HG03280 (cell line): ENCODE measurements at regions not wholly inside any gene's neighbourhood (a gene's known extent, or its start where the extent isn't known, plus 50 kb on each side); places are given as distances from the start of the nearest gene placed in this dataset.
"Not testable (repeated sequence)": the region's sequence is repeated elsewhere in the genome, so short reads cannot be mapped to it uniquely, and the experiment has no call there.

Experiments used
- ATAC-seq: cut with Tn5 transposase; IDR thresholded peaks from one replicate; pipeline ENCODE4 v1.9.1; 2021; ENCODE audit warnings: mild to moderate bottlenecking, moderate library complexity; ENCODE audit not compliant: unreplicated experiment

- no peak for ATAC-seq
Observed at GRCh38 chr3:106336619-106337018, 467.8 kb upstream of the CBLB start.

DNA sequence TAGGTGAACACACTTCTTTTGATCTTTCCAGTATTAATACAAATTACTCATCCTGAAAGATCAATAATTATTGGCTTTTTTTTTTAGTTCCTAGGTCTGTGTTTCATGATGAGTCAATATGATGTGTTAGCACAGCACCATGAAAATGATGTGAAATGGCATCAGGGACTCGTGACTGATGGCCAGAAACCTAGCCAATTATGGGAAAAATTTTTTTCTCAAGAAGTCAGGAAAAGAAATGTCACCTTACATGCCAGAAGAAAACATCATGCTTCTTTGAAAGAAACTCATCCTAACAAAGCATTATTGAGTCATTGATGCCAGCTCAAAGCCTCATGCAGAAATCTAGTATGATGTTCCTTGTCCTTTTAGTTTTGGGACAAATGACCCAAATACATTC is 468.3 kb upstream of the CBLB start:
- no peak for ATAC-seq

- ATAC-seq = no peak
Observed at GRCh38 chr3:106338582-106339214, 469.9 kb upstream of the CBLB start.

- ATAC-seq = no peak
Observed at GRCh38 chr3:106339551-106339950, 470.7 kb upstream of the CBLB start.

DNA sequence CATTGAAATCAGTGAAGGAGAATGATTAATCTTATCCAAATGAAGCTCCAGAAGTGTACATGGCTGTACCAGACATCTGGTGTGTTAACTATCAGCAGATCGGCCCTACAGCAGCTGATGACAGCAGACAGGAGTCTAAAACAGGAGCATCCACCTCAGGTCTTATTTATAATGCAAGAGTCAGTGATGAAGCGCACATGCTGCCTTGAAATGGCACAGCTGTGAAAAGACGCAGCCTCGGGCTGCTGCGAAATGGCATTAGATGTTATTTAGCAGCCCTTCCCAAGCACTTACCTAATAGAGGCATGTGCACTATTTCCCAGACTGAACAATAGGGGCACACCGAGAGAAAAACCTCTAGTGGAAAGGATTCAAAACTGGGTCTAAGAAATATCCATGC is 472.3 kb upstream of the CBLB start:
- ATAC-seq = no peak

DNA sequence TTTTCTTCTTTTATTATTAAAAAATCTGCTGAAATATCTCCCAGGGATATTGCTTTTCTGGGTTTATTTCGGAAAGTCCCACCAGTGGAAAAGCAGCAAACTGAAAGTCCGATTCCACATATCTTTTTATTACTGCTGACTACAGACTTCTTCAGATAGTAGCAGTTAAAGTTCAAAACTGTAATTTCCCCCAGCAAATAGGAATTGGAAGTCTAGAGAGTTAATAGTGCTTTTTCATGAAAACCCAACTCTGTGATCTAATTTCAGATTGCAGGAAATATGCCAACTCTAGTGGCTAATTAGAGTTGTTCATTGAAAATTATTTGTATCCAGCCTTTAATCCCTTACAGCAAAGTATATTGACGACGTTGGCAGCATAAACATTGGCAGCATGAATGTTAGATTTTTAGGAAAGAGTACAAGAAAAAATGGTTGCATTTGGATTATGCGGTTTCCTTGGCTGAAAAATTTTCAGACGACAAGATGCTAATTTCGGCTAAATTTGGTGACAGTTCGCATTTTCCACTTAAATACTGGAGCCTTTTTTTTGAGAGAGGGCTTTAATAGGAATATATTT is 472.9 kb upstream of the CBLB start:
- ATAC-seq = no peak

- ATAC-seq = no peak
Observed at GRCh38 chr3:106342386-106342785, 473.6 kb upstream of the CBLB start.

DNA sequence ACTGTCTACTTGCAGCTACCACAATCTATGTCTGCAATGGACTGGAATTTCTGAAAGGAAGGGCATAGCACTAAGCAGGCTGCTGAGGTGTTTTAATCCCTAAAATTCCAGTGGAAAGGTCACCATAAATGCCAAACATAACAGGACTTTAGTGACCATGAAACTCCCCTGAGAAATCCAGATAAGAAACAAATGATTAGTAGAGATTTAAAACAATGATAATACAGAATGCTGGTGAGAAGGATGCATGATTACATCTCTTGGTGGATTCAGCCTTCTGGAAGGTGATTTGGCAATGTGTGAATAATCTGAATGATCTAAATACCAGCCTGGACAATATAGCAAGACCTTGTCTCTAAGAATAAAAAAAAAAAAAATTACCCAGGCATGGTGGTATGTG is 475.0 kb upstream of the CBLB start:
- no peak for ATAC-seq

GRCh38 chr3:106345353-106346027 is 476.7 kb upstream of the CBLB start:
- ATAC-seq = no peak

DNA sequence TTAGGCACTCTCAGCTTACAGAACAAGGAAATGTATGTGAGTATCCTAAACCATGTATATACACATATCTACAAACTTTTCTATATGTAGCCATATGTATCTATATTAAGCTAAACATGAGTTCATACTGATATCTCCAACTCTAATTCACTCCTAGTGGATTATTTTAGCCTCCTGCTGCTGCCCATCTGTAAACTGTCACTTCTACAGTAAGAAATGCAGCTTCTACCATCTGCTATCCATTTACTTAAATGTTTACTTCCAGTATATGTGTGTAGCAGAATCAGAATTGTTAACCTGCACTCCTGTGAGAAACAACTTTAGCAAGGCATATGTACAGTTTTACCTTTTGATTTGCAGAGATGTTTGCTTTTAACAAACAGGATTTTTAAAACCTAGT is 478.5 kb upstream of the CBLB start:
- no peak for ATAC-seq

- ATAC-seq = no peak
Observed at GRCh38 chr3:106348139-106348690, 479.4 kb upstream of the CBLB start.

GRCh38 chr3:106349191-106349881 is 480.5 kb upstream of the CBLB start:
- ATAC-seq = no peak

GRCh38 chr3:106355873-106356272 is 487.1 kb upstream of the CBLB start:
- ATAC-seq = no peak

- no peak for ATAC-seq
Observed at GRCh38 chr3:106359692-106360091, 490.9 kb upstream of the CBLB start.

GRCh38 chr3:106360901-106361300 is 492.1 kb upstream of the CBLB start:
- ATAC-seq = not testable (repeated sequence)

- no peak for ATAC-seq
Observed at GRCh38 chr3:106364477-106364876, 495.7 kb upstream of the CBLB start.

GRCh38 chr3:106365061-106365691 is 496.4 kb upstream of the CBLB start:
- no peak for ATAC-seq

DNA sequence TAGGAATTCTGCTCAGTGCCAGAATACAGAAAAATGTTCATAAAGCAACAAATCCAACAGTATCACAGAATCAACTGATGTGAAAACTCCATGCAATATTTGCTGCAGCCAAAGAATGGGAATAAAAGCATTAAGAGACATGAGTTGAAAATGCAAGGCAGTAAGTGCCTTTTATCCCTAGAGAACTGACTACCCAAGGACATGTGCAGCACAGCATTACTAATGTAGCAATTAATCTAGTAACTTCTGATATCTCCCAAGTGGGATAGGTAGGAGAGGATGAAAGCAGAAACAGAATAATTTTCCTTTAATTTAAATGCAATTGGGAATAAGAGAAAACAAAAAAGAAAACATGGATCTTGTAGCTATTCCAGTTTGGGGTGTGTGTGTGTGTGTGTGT is 497.5 kb upstream of the CBLB start:
- no peak for ATAC-seq

DNA sequence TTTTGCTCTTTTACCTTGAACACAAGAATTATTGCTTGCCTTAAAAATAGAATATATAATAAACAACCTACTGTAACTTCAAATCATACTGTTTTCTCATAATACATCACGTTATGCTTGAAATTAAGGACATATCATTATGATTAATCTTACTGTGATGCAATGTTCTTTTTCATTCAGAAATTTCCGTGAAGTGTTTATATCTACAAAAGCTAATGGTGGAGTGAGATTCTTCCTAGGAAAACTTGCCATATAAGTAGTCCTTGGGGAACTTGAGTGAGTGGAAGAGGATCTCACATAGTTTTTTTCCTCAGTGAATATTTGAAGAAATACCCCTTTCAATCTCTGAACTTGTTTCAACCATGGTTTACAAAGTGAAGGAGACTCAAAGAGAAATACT is 498.7 kb upstream of the CBLB start:
- no peak for ATAC-seq

DNA sequence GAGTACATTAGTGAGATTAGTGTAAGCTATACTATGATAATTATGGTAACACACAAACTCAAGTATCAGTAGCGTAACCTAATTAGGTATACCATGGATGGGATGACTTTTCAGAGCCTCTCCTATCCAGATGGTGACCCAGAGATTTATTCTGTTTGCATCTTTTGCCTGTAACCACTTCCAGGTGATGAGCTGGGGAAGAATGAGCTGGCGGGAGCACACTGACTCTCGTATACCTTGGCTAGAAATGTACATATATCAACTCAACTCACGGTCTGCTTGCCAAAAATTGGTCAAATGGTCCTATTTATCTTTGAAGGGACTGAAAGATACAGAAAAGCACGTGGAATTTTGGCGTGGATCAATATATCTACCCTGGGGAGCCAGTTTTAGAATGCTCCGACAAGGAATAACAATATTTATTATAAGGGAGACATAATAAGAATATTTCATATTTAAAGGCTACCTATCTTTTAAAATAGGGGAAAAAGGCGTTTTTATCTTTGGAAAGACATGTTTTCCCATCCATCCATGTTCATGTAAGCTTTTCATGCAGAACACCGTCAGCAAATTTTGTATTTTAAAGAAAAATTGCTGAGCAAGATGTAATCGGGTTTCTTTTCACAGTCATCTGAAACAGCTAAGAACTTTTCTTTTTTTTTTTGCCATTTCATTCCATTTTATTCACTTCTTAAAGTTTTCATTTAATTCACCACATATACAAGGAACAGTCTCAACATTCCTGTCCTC is 502.6 kb upstream of the CBLB start:
- no peak for ATAC-seq
